ENCODE measurements at regions not wholly inside any gene's neighbourhood (a gene's known extent, or its start where the extent isn't known, plus 50 kb on each side); places are given as distances from the start of the nearest gene placed in this dataset.

DNA sequence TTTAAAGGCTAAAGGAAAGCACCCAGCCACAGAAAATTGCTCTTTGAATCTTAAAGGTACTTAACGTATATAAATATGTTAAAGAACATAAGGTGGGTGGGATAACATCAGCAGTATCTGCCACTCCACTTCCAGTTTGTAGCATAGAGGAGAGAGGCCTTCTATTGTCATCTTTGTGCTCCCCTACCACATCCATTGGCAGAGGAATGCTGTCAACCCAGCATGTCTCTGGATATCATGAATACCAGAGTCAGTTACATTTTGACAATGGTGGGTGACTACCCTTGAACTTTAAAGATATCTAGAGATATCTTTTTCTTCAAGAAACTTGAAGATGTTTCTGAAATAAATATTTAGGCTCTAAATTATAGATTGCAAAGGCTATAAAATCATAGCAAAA, 283.2 kb upstream of the LRRC7 start:
- TF ChIP-seq, protein P1, sequence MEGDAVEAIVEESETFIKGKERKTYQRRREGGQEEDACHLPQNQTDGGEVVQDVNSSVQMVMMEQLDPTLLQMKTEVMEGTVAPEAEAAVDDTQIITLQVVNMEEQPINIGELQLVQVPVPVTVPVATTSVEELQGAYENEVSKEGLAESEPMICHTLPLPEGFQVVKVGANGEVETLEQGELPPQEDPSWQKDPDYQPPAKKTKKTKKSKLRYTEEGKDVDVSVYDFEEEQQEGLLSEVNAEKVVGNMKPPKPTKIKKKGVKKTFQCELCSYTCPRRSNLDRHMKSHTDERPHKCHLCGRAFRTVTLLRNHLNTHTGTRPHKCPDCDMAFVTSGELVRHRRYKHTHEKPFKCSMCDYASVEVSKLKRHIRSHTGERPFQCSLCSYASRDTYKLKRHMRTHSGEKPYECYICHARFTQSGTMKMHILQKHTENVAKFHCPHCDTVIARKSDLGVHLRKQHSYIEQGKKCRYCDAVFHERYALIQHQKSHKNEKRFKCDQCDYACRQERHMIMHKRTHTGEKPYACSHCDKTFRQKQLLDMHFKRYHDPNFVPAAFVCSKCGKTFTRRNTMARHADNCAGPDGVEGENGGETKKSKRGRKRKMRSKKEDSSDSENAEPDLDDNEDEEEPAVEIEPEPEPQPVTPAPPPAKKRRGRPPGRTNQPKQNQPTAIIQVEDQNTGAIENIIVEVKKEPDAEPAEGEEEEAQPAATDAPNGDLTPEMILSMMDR (IDR thresholded peaks at IDR 0.05; ENCODE audit: low read length): no peak
- TF ChIP-seq EZH2 (optimal IDR thresholded peaks at IDR 0.05; ENCODE audit: low read depth, low read length) (no peak), EZH2phosphoT487 (IDR thresholded peaks at IDR 0.05; ENCODE audit: low read length) (no peak)

GRCh38 chr1:69288416-69288815, 279.3 kb upstream of the LRRC7 start:
- no peaks in the 10 kb centered on the region for H4K20me1 ChIP-seq (ENCODE audit: insufficient read depth, low read length)
- H3K9me3 ChIP-seq (replicated peaks; ENCODE audit: insufficient read depth, low read length): no peaks in the 10 kb centered on the region
- no peak overlapping the region for H3K4me3 ChIP-seq (ENCODE audit: low read length)
- H3K27me3 ChIP-seq (replicated peaks; ENCODE audit: insufficient read depth, low read length): no peaks in the 10 kb centered on the region
- no peak overlapping the region for H3K4me2 ChIP-seq (ENCODE audit: low read depth, low read length)
- no peaks in the 10 kb centered on the region for H3K9me2 ChIP-seq (replicated peaks; ENCODE audit: insufficient read depth, low read length)
- H3K27ac ChIP-seq (ENCODE audit: low read length): no peak overlapping the region
- no peaks in the 10 kb centered on the region for H3F3A ChIP-seq (ENCODE audit: insufficient read depth, low read length)
- no peaks in the 10 kb centered on the region for H3K4me1 ChIP-seq (ENCODE audit: low read length)
- no peaks in the 10 kb centered on the region for H3K79me2 ChIP-seq (ENCODE audit: low read length)
- H3K9ac ChIP-seq (ENCODE audit: low read length): no peak overlapping the region
- H3K36me3 ChIP-seq (replicated peaks; ENCODE audit: insufficient read depth, low read length): no peaks in the 10 kb centered on the region
- DNase-seq: no peak
- TF ChIP-seq EZH2phosphoT487 (IDR thresholded peaks at IDR 0.05; ENCODE audit: low read length): no peak
- TF ChIP-seq EZH2 (optimal IDR thresholded peaks at IDR 0.05; ENCODE audit: low read depth, low read length): no peak
- TF ChIP-seq, protein P1 (IDR thresholded peaks at IDR 0.05; ENCODE audit: low read length): no peak
- H2AFZ ChIP-seq (ENCODE audit: low read length): no peak overlapping the region

More for the DNA sequence above, 283.2 kb upstream of the LRRC7 start:
- H3K79me2 ChIP-seq (ENCODE audit: low read length): no peaks in the 10 kb centered on the region
- H3K27me3 ChIP-seq (replicated peaks; ENCODE audit: insufficient read depth, low read length): no peaks in the 10 kb centered on the region
- no peaks in the 10 kb centered on the region for H3K9me2 ChIP-seq (replicated peaks; ENCODE audit: insufficient read depth, low read length)
- no peak overlapping the region for H3K27ac ChIP-seq (ENCODE audit: low read length)
- H3K9ac ChIP-seq (ENCODE audit: low read length): no peak overlapping the region
- H3F3A ChIP-seq (ENCODE audit: insufficient read depth, low read length): no peaks in the 10 kb centered on the region
- no peaks in the 10 kb centered on the region for H3K36me3 ChIP-seq (replicated peaks; ENCODE audit: insufficient read depth, low read length)
- no peak overlapping the region for H3K4me2 ChIP-seq (ENCODE audit: low read depth, low read length)
- no peaks in the 10 kb centered on the region for H3K9me3 ChIP-seq (replicated peaks; ENCODE audit: insufficient read depth, low read length)
- no peak overlapping the region for H2AFZ ChIP-seq (ENCODE audit: low read length)
- no peak overlapping the region for H3K4me3 ChIP-seq (ENCODE audit: low read length)
- no peaks in the 10 kb centered on the region for H4K20me1 ChIP-seq (ENCODE audit: insufficient read depth, low read length)
- H3K4me1 ChIP-seq (ENCODE audit: low read length): no peaks in the 10 kb centered on the region
- no peak for DNase-seq

DNA sequence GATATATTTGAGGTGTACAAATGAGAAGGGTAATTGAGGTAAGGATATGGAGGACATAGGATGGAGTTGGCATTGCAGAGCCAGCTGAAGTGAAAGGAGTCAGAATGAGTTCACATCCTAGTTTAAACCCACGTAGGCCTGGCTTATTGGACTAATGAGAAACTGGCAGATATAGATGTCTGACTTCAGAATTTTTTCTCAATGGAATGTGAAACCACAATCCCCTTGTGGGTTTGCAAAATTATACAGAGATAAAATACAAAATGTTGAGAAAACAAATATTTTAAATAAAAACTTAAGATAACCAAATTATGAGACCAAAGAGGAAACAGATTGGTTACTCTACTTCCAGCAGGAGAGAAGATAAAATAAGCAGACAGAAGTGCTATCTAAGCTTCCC, 277.4 kb upstream of the LRRC7 start:
- no peak overlapping the region for H3K9ac ChIP-seq (ENCODE audit: low read length)
- H4K20me1 ChIP-seq (ENCODE audit: insufficient read depth, low read length): no peaks in the 10 kb centered on the region
- H2AFZ ChIP-seq (ENCODE audit: low read length): no peak overlapping the region
- TF ChIP-seq EZH2phosphoT487 (IDR thresholded peaks at IDR 0.05; ENCODE audit: low read length): no peak
- TF ChIP-seq EZH2 (optimal IDR thresholded peaks at IDR 0.05; ENCODE audit: low read depth, low read length): no peak
- TF ChIP-seq, protein P1 (IDR thresholded peaks at IDR 0.05; ENCODE audit: low read length): no peak
- no peaks in the 10 kb centered on the region for H3K9me3 ChIP-seq (replicated peaks; ENCODE audit: insufficient read depth, low read length)
- H3K4me3 ChIP-seq (ENCODE audit: low read length): no peak overlapping the region
- no peaks in the 10 kb centered on the region for H3K9me2 ChIP-seq (replicated peaks; ENCODE audit: insufficient read depth, low read length)
- no peak overlapping the region for H3K4me2 ChIP-seq (ENCODE audit: low read depth, low read length)
- H3K36me3 ChIP-seq (replicated peaks; ENCODE audit: insufficient read depth, low read length): no peaks in the 10 kb centered on the region
- no peaks in the 10 kb centered on the region for H3F3A ChIP-seq (ENCODE audit: insufficient read depth, low read length)
- no peak overlapping the region for H3K27ac ChIP-seq (ENCODE audit: low read length)
- no peak for DNase-seq
- no peaks in the 10 kb centered on the region for H3K4me1 ChIP-seq (ENCODE audit: low read length)
- no peaks in the 10 kb centered on the region for H3K27me3 ChIP-seq (replicated peaks; ENCODE audit: insufficient read depth, low read length)
- H3K79me2 ChIP-seq (ENCODE audit: low read length): no peaks in the 10 kb centered on the region

All from MM.1S (cell line).